TTC549 (cell line): ENCODE measurements at regions not wholly inside any gene's neighbourhood (a gene's known extent, or its start where the extent isn't known, plus 50 kb on each side); places are given as distances from the start of the nearest gene placed in this dataset.

ENCODE experiments used
- FAIRE-seq: peaks from 2 replicates; lab custom pipeline; 2012; peaks lifted over from hg19 to GRCh38; lab: Jason Lieb, UNC

DNA sequence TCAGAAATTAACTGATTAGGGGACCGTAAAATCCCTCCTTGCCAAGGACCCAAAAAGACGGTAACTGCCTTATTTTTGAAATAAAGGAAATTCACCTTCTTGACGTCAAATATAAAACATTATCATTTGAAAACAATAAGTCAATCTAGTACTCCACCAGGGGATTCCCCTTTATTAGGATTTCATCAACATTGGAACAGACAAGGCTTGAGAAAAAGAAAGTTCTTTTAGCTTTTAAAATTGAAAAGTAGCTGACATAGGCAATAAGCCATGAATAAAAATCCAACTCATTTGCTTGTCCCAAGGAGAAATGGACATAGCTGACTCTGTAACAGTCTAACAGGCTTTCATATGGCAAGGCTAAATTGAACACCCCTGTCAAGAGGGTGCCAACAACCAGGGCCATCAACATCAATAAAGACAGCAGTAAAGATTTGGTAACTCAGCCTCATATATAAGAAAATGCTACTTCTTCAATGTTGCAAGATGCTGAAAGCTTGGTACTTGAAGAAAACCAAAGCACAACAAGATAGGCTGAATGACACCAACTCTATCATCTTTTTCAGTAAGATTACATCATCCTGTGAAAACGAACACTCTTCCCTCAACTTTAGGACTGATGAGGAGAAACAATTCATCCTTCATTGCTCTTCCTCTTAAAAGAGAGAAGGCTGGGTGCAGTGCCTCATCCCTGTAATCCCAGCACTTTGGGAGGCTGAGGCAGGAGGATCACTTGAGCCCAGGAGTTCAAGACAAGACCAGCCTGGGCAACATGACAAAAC is 121.0 kb upstream of the PRDM1 start:
- no peak for FAIRE-seq

DNA sequence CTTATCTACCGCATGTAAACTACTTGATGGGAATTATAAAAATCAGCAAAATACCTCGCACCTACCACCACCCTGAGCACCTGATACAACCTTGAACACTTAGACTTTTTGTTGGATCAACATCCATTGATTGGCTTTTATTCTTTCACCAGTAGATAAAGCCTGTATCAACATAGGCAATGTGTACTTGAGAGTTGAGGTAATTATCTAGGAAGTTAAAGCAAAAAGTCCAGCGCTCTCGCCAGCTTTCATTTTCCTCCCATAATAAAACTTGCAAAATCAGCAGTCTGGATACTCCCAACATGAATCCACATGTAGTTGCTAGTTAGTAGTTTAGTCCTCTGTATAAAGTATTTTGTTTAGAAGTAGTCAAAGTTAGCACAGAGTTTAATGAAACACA is 132.0 kb upstream of the PRDM1 start:
- no peak for FAIRE-seq

DNA sequence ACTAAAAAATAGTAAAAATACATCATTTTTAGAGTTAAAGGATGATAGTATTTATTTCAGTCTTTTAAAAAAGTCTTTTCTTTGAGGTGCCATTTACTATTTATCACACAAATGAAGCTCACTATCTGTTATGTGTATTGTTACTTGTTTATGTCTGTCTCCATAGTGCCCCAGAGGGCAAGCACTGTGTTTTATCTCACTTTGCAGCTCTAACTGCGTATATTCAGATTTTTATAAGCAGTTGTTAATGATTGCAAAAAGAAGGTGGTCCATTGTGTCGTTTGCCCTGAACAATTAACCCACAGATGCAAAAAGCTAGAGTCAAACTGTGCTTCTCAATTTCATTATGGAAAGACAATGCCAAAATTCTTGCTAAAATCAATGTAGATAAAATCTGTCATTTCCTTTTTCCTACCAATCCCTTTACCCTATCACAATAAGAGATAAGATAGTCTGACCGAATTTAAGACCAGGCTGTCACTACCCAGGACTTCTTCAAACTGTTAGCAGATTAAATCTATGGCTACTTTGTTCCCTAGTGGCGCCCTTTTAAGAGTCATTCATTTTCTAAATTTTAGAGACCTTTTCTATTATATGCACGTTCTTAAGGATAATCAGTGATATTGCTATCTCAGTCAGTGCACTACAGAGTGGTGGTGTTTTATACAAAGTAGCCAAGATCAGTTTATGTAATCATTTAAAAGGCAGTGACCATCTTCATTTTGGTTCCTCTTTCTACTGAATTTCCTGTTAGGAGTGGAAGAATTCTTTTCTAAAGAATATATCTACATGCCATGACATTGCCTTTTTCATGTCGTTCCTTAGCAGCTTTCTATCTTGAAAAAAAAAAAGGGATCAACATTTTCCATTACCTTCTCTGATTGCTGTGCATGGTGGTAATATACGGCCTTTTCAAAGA is 133.1 kb upstream of the PRDM1 start:
- FAIRE-seq: no peak

DNA sequence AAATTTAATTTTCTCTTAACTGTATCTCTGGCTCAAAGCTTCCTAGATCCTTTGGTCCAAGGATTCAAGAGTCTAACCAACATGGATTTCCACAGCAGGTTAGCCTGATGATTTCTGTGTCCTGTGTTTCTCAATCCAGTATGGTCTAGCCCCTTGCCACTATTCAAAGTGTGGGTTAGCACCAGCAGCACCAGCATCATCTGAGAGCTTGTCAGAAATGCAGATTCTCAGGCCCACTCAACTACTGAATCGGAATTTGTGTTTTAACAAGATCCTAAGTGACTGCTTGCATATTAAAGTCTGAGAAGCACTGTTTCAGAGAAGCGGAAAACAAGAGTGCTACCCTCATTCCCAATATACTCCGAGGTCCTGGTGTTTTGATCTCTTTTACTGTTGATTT is 133.8 kb upstream of the PRDM1 start:
- FAIRE-seq: no peak

DNA sequence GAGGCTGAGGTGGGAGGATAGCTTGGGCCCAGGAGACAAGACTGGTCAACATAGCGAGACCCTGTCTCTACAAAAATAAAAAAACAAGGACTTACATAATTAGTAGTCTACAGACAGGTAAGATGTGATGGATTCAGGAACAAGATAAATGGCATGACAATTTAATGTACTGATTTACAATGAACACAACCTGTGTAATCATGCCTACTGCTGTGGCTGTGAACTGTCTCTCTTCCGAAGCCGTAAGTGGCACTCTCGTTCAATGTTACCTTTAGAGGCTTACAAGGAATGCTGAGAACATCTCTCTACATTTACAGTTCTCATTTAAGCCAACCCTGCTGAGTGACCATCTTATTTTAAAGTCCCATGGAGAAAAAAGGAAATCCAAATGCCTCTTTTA is 134.8 kb upstream of the PRDM1 start:
- FAIRE-seq: no peak

DNA sequence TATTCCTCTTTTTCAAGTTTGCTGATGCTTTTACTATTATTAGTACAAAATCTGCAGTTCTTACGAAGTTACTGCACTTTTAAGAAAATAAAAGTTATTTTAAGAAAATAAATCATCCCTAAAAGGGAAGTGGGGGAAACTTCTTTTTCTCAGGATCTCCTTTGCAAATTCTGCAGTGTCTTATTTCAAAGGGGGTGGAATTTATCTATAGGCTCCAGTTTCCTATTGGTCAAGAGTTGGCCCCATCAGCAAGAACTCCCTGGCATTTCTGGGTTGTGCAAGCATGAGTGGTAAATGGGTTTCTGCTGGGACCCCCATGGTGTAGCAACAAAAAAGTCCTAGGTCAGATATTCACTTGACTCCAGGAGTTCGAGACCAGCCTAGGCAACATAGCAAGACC is 136.3 kb upstream of the PRDM1 start:
- no peak for FAIRE-seq

DNA sequence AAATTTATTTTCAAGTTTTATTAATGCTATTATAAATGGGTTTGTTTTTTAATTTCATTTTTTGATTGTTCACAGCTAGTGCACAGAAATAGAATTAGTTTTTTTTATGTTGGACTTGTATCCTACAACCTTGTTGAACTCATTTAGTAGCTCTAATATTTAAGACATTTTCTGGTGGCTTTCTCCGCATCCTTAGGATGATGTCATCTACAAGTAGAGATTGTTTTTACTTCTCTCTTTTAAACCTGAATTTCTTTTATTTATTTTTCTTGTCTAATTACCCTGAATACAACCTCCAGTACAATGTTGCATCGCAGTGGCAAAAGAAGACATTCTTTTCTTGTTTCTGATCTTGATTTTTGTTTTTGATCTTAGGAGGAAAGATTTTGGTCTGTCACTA is 142.6 kb upstream of the PRDM1 start:
- no peak for FAIRE-seq

DNA sequence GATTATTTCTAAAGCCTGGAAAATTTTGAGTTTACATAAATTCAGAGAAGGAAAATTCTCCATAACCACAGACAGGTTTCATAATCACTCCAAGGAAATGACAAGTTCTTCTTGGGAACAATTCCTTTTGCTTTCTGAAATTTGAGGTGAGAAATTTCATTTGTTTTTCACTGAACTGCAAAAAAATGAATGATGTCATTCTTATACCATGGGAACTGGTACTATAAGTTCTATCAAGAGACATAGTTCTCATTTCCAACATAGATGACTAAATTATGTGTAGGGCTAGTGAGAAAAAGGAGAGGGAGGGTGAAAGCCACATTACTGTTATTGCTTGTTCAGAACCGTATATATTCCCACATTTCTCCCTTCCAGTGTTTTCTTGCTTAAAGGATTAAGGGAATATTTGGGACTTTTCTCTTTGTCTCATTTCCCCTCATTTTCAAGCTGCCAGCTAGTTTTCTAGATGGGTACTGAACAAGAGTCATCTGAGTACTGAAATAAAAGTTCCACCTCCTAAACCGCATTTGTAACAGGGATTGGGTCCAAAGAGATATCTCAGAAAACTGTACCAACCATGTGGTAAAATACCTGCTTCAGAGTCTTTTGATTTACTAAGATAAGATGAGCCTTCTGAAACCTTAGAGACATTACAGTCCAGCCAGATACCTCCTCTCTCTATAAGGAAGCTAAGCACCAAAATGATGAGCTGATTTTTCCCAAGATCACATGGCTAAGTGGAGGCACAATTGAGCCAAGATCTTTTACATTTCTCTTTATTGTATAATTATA is 144.3 kb upstream of the PRDM1 start:
- no peak for FAIRE-seq

DNA sequence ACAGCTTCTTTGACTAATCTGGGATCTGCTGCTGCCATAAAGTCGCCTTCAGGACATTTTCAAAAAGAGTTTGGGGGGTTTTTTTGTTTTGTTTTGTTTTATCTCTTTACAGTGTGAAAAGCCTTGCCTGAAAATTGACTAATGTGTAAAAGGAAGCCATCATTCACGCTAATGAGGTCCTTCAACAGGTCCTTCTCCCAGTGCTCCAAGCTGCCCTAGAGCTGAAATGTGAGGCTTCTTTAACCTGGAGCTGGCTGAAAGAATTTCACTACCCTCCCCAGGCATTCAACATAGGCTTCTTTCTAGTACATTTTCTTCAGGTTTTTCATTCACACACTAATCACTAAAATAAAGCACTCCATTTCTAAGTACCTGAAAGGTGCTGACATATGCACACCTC is 145.1 kb upstream of the PRDM1 start:
- FAIRE-seq: no peak

DNA sequence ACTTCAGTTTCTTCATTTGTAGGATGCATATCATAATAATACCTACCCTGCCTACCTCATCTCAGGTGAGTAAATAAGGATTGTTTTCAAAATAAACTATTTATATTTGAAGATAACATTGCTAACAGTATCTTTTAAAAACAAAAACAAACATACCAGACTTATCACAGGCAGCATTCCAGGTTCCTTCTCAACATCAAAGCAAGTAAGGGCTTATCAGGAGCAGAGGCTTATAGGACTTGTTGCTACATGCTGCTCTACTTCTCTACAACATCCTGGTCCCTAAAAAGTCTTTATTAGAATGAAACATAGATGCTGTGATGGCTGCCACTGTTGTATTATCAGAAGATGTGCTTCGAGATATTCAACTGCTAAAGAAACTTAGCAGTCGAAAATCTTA is 149.2 kb upstream of the PRDM1 start:
- FAIRE-seq: no peak

DNA sequence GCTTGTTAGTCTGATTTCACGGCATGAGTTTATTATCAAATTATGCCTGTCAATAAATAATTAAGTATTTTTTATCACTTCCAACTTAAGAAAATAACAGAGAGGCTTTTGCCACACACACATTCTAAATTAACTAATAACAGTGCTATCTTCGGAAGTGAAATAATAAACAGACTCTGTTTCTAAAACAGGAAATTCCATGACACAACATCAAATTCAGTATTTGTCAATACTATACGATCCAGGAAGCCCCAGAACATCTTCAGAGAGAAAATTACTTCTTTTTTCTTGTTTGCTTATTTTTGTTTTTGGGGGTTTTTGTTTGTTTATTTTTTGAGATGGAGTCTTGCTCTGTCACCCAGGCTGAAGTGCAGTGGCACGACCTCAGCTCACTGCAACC is 150.7 kb upstream of the PRDM1 start:
- no peak for FAIRE-seq

DNA sequence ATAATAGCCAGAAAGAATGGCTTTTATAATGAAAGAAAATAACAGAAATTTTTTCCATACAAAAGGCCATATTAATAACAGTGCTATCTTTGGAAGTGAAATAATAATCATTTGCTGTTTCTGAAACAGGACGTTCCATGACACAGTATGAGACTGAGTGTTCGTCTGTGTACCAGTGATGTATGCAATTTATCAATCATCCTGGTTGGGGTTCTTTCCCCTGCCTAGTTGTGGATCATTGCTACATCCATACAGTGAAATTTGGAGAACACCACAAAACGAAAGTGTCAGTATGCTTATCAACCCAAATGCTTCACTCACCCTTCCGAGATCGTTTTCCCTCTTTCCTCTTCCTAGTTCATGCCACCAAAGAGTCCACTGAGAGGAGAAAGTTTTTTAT is 151.4 kb upstream of the PRDM1 start:
- no peak for FAIRE-seq

DNA sequence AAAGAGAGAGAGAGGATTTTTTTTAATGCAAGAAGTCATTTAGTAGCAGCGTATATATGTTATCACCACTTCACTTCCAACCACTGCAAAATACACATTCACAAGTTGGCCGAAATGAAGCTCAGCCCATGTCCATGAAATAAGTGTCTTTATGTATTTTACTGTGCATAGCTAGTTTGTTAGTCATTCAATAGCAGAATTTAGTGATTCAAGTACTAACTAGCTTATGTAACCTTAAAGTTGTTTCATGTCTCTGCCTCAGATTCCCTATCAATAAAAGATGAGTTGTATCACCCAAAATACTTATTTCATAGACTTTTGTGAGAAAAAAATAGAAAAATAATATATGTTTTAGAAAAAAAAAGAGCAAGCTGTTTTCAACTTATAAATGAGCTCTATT is 153.7 kb upstream of the PRDM1 start:
- FAIRE-seq: no peak

DNA sequence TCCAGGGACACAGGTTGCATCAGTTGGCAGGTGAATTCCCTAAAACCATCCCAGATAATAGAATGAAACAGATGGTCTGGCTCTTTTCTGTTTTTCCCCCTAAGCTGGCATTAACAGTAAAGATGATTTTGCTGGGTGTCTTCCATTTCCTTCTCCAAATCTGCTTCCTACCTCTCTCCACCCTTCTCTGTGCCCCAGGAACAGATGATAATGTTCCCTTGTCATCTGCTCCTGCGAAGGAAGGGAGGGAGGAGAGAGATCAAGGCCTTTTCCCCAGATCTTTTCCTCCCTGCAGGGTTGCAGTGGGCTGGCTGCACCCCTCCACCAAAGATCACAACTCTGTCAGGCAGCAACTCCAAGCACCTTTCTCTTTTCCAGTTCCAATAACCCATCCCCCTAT is 156.5 kb upstream of the PRDM1 start:
- FAIRE-seq: no peak

DNA sequence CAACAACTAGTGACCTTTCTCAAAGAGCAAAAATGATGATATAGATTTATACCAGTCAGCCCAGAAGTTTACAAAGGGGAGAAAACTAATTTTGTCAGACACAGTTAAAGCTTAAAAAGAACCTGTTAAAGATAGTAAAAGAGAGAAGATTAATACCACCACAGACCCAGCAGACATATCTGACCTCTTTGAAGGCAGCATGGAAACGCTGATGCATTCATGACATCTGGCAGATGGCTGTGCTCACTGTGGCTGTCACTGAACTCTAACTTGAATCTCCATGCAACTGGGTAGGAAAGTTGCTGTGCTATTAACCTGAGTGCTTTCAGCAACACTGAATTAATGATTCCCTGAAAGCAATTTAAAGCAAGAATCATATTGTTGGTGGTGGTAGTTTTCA is 159.8 kb upstream of the PRDM1 start:
- no peak for FAIRE-seq

DNA sequence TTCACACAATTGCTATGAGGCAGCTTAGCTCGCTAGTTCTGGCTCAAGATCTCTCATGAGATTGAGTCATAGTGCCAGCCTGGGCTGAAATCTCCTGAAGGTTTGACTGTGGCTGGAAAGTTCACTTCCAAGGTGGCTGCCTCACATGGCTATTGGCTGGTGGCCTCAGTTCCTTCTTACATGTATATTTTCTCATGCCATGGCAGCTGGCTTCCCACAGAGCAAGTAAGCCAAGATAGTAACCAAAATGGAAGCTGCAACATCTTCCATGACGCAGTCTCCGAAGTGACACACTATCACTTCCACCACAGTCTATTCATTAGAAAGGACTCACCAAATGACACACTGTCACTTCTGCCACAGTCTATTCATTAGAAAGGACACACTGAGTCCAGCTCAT is 160.4 kb upstream of the PRDM1 start:
- FAIRE-seq: no peak

DNA sequence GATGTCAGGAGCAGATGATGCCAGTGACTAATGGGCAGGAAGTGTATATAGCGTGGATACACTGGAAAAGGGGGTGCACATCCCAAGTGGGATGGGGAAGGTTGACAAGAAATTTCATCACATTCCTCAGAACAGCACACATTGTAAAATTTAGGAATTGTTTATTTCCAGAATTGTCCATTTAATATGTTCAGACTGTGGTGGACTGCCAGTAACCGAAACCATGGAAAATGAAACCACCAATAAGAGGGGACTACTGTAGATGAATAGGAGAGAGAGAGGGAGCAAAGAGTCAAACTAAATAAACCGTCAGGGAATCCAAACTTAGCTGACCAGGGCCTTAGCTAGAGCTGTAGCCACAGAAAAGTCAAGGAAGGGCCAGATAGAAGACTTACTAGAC is 164.4 kb upstream of the PRDM1 start:
- FAIRE-seq: no peak

DNA sequence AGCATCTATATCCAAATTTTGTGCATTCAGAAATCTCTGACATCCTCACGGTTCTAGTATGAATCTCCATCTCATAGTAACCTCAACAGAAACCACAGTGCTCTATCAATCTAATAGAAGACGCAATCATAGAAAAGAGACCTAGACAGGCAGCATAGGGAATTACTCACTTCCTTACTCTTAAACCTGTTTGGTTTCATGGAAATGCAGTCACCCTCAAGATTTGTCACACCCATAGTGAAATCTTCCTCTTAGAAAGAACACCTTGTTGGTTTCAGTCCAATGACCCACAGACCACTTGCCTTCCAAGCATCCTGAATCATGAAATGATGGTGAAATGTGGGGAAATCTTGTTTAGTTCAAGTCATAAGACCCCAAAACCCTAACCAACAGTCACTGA is 166.1 kb upstream of the PRDM1 start:
- no peak for FAIRE-seq

DNA sequence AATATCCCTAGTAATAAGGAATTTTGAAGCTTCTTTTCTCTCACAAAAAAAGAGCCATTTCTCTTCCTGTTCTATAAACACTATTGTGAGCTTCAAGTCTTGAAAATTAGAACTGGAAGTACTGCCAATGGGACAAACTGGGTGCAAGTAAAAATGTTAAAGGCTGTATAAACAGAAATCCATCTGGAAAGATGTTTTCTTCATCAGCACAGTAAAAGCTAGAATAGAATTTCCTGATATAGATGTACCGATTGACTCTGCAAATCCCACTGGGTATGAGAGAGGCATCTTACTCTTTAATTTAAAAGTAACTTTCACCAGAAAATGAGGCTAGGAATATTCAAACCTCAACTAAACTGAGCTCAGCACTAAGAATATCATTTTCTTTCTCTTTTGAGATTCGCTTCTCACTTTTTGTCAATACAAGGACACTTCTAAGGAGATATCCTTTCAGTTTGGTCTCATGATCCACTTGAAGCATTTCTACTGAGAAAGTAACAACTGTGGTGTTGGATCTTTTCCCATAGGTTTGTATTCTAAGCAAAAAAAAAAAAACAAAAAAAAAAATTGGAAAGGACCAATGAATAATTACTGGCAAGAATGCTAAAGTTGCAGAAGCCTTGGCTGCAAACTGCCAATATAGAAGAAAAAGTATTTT is 169.0 kb upstream of the PRDM1 start:
- no peak for FAIRE-seq

DNA sequence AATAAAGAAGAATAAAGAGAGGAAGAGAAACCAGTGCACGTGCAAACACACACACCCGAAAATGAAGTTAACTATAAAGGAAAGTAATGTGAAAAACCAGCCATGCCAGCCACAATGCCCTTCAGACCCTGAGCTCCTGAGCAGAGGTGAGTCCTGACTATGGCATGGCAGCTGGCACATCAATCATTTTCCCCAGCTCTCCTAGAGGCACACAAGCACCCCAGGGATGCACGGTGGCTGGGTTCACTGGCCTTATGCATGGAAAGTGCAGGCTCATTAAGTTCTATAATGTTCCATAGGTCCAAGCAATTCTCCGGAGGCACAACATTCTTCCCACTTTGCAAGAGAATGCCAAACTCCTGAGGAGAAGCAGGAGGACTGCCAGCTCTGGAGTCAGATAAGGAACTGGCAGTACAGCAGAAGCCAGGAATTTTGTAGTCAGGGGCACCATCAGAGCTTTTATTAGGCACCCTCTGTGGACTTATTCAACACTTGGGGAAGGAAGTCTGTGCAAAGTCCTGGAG is 175.0 kb upstream of the PRDM1 start:
- no peak for FAIRE-seq

DNA sequence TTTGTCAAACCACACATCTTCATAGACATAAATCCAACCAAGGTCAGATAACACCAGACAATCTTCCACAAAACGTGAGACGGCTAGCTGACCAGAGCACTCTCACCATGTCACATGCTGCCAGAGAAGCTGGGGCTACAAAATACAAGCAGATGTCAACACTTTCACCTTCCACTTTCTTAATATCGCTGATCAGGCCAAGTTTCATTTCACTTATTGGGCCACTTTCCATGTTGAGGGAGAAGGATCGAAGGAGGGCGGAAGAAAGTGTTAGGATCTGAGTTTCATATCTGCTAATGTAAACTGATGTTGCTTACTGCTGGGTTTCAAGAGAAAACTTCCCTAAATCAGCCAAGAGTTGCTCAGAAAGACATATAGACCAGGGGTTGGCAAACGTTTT is 177.0 kb upstream of the PRDM1 start:
- no peak for FAIRE-seq

DNA sequence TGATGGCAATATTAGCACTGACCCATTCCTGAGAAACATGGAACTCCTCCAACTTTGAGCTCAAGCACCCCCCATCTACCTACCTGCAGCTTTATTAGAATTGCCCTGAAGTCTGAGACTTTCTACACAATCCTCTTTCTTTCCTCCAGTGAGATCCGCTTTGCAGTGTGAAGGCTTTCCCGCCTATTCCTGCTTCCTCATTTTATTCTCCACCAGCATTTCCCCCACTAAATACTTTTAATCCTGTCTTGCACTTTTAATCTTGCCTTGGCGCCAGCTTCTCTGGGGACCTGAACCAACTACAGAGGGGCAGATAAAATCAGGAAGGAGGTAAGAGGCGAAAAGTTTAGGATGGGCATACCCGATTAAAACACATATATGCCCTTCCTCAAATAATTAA is 178.1 kb upstream of the PRDM1 start:
- no peak for FAIRE-seq
